Endothelial cell of umbilical vein (primary cell): ENCODE measurements at regions not wholly inside any gene's neighbourhood (a gene's known extent, or its start where the extent isn't known, plus 50 kb on each side); places are given as distances from the start of the nearest gene placed in this dataset.

Source experiments
- BruUV-seq: library from RNA; stranded (reverse); fragments of 400-500 nt; replicated peaks from 2 replicates; lab custom pipeline; 2021; lab: Mats Ljungman, UMichigan
- CTCF ChIA-PET: fragments of 300-600, 350-600 bp; sonication (Branson Sonifier 250); formaldehyde crosslinking; loops from one replicate; lab custom pipeline; 2021; ENCODE audit warnings: antibody characterized with exemption, inconsistent platforms; lab: Charles Lee
- POLR2A ChIA-PET: fragments of 300-600, 350-600 bp; sonication (Branson Sonifier 250); formaldehyde crosslinking; loops from one replicate; lab custom pipeline; 2021; ENCODE audit warnings: antibody characterized with exemption, inconsistent platforms; lab: Charles Lee
- DNase-seq: peaks from one replicate; pipeline ENCODE4 v3.0.0-alpha.2; 2011; ENCODE audit warnings: low read depth, low spot score
- FAIRE-seq: peaks from 2 replicates; lab custom pipeline; 2011; peaks lifted over from hg19 to GRCh38; lab: Jason Lieb, UNC
- H2AFZ ChIP-seq: 2 replicates; pipeline ENCODE4 v1.6.0; 2012; ENCODE audit warnings: low read depth, low read length, control low read depth, inconsistent platforms
- H3K27ac ChIP-seq: 2 replicates; pipeline ENCODE4 v1.5.1; 2011; ENCODE audit warnings: low read depth, mild to moderate bottlenecking, control low read depth, low read length, moderate library complexity; ENCODE audit not compliant: insufficient read depth
- H3K27me3 ChIP-seq, 2 experiments: 2 replicates each; pipeline versions ENCODE4 v1.6.0 to v1.6.1; 2011; ENCODE audit warnings: low read length in 2 of 2, mixed read lengths in 1 of 2; ENCODE audit not compliant: control insufficient read depth in 2 of 2, insufficient read depth in 2 of 2
- H3K36me3 ChIP-seq, 2 experiments: 2 replicates in 1 of 2; 3 replicates in 1 of 2; pipeline ENCODE4 v1.5.1; 2011; ENCODE audit warnings: low read length in 2 of 2, mild to moderate bottlenecking in 1 of 2, moderate library complexity in 1 of 2; ENCODE audit not compliant: control insufficient read depth in 2 of 2, insufficient read depth in 2 of 2; ENCODE audit errors: extremely low read depth in 1 of 2
- H3K4me1 ChIP-seq: 3 replicates; pipeline ENCODE4 v1.5.1; 2011; ENCODE audit warnings: mild to moderate bottlenecking, low read length; ENCODE audit not compliant: control insufficient read depth, insufficient read depth; ENCODE audit errors: extremely low read depth
- H3K4me2 ChIP-seq: 2 replicates; pipeline ENCODE4 v1.6.1; 2011; ENCODE audit warnings: low read length, control low read depth, mixed read lengths; ENCODE audit not compliant: insufficient read depth
- H3K4me3 ChIP-seq, 3 experiments: fragments of 200-600 bp in 1 of 3; sonication (generic), shearing (Covaris generic) in 1 of 3; replicated peaks in 1 of 3; 2 replicates each; pipeline ENCODE4 v1.5.1; 2011 to 2016; ENCODE audit warnings: control low read depth in 3 of 3, low read length in 3 of 3, mild to moderate bottlenecking in 2 of 3, inconsistent platforms in 1 of 3, low read depth in 1 of 3, moderate library complexity in 1 of 3; ENCODE audit not compliant: insufficient read depth in 1 of 3
- H3K79me2 ChIP-seq: 2 replicates; pipeline ENCODE4 v1.6.0; 2012; ENCODE audit warnings: low read length, inconsistent platforms; ENCODE audit not compliant: control insufficient read depth, insufficient read depth
- H3K9ac ChIP-seq: replicated peaks from 2 replicates; pipeline ENCODE3; 2011; ENCODE audit warnings: low read length, control low read depth; ENCODE audit not compliant: insufficient read depth; ENCODE audit errors: extremely low read depth
- H3K9me1 ChIP-seq: replicated peaks from 3 replicates; pipeline ENCODE4 v1.6.0; 2011; ENCODE audit warnings: mild to moderate bottlenecking, low read length; ENCODE audit not compliant: control insufficient read depth, insufficient read depth; ENCODE audit errors: extremely low read depth
- H3K9me3 ChIP-seq: replicated peaks from 2 replicates; pipeline ENCODE4 v1.5.1; 2012; ENCODE audit warnings: low read length, inconsistent platforms; ENCODE audit not compliant: control insufficient read depth, insufficient read depth
- H4K20me1 ChIP-seq: replicated peaks from 2 replicates; pipeline ENCODE3; 2011; ENCODE audit warnings: mild to moderate bottlenecking, low read length; ENCODE audit not compliant: control insufficient read depth, insufficient read depth; ENCODE audit errors: extremely low read depth
- EZH2 ChIP-seq: IDR thresholded peaks from 2 replicates; pipeline ENCODE4 v1.6.1; 2012; ENCODE audit warnings: borderline replicate concordance, low read depth, mild to moderate bottlenecking, moderate library complexity, low read length, inconsistent platforms; ENCODE audit not compliant: severe bottlenecking
- FOS ChIP-seq: IDR thresholded peaks from 2 replicates; pipeline ENCODE4 v1.6.1; 2011; ENCODE audit warnings: mild to moderate bottlenecking, low read length, moderate library complexity, borderline replicate concordance; ENCODE audit not compliant: insufficient read depth
- GATA2 ChIP-seq: IDR thresholded peaks from 2 replicates; pipeline ENCODE4 v1.7.0; 2011; ENCODE audit warnings: low read depth, mild to moderate bottlenecking, moderate library complexity, mixed read lengths, low read length; ENCODE audit not compliant: insufficient read length, insufficient read depth
- JUN ChIP-seq: IDR thresholded peaks from 2 replicates; pipeline ENCODE4 v1.6.1; 2011; ENCODE audit warnings: borderline replicate concordance, low read depth; ENCODE audit not compliant: insufficient read length, insufficient read depth
- MYC ChIP-seq: IDR thresholded peaks from one replicate; pipeline ENCODE4 v1.6.1; 2011; ENCODE audit warnings: mild to moderate bottlenecking, low read depth, low read length
- POLR2A ChIP-seq: IDR thresholded peaks from 2 replicates; pipeline ENCODE4 v1.6.1; 2012; ENCODE audit warnings: low read depth, mild to moderate bottlenecking, control low read depth, low read length
- POLR2AphosphoS5 ChIP-seq: IDR thresholded peaks from 2 replicates; pipeline ENCODE4 v1.6.1; 2012; ENCODE audit warnings: low read depth, mild to moderate bottlenecking, control low read depth, low read length, moderate library complexity; ENCODE audit not compliant: insufficient read depth
- dilution Hi-C: fragments of 300-500 bp; cut with MboI; formaldehyde crosslinking; loops from one replicate; pipeline ENCODE4 v1.15.0; 2019; ENCODE audit warnings: low sequenced_read_pairs; ENCODE audit not compliant: extremely low pct_ligation_motif_present
- intact Hi-C: fragments of 100-400 bp; cut with micrococcal nuclease; formaldehyde crosslinking; loops from one replicate; pipeline ENCODE4 v1.10.0; 2022
- TF ChIP-seq, protein P1 (sequence below), 2 donors: IDR thresholded peaks; 1 replicate in 1 of 2; 2 replicates in 1 of 2; pipeline ENCODE4 v1.5.1; 2011; ENCODE audit warnings: low read length in 2 of 2, mild to moderate bottlenecking in 2 of 2, moderate library complexity in 2 of 2, control low read depth in 1 of 2, inconsistent platforms in 1 of 2, low read depth in 1 of 2; ENCODE audit not compliant: insufficient read depth in 1 of 2; ENCODE audit errors: extremely low read depth in 1 of 2
- TF ChIP-seq, protein P2 (sequence below): IDR thresholded peaks from 2 replicates; pipeline ENCODE4 v1.6.1; 2011; ENCODE audit not compliant: insufficient read depth, insufficient read length

DNA sequence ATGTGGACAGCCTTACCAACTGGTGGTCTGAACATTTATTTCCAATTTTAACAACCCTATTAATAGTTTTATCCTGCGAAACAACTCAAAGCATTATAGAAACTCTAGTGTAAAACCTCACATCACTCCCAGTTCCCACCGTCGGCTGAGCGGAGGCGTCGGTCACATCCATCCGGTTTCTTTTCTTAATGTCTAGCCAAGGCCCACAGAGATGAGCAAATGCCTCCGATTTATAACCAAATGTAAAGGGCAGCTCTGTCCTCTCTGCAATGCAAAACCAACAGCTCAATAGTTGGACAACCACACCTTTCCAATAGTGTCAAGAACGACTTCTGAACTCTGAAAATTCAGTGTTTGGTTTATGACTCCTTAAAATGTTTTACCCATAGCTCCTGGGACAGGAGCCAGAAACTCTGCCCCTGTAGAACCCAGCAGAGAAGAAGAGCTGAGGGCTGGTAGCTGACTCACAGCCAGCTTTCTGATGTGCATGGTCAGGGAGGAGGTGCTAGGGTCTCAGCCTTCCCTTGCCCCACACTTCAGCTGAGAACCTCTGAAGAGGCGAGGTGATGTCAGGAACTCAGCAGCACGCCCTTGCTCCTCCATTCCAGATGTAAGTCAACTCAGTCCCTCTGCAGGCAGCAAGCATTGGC lies 90.2 kb upstream of the UQCRFS1 start:
- Histone ChIP-seq H3K36me3 (no peaks in the 10 kb centered on the region), H2AFZ (no peak overlapping the region), H3K79me2 (no peaks in the 10 kb centered on the region), H3K9me1 (no peaks in the 10 kb centered on the region), H3K4me3 (no peak overlapping the region), H3K27me3 (no peaks in the 10 kb centered on the region), H3K9me3 (peaks cover 4% of the 10 kb centered on the region), H3K4me1 (no peaks in the 10 kb centered on the region), H3K4me2 (no peak overlapping the region), H3K9ac (no peak overlapping the region), H3K27ac (no peak overlapping the region), H4K20me1 (no peaks in the 10 kb centered on the region)
- CTCF ChIA-PET = no interaction called here
- DNase-seq = no peak
- FAIRE-seq = no peak
- POLR2A ChIA-PET = no interaction called here
- BruUV-seq = no TSS peak
- intact Hi-C loops = no loop called here
- dilution Hi-C loops = no loop called here
- TF ChIP-seq EZH2 = no peak
- no peak for TF ChIP-seq JUN
- TF ChIP-seq, protein P1, sequence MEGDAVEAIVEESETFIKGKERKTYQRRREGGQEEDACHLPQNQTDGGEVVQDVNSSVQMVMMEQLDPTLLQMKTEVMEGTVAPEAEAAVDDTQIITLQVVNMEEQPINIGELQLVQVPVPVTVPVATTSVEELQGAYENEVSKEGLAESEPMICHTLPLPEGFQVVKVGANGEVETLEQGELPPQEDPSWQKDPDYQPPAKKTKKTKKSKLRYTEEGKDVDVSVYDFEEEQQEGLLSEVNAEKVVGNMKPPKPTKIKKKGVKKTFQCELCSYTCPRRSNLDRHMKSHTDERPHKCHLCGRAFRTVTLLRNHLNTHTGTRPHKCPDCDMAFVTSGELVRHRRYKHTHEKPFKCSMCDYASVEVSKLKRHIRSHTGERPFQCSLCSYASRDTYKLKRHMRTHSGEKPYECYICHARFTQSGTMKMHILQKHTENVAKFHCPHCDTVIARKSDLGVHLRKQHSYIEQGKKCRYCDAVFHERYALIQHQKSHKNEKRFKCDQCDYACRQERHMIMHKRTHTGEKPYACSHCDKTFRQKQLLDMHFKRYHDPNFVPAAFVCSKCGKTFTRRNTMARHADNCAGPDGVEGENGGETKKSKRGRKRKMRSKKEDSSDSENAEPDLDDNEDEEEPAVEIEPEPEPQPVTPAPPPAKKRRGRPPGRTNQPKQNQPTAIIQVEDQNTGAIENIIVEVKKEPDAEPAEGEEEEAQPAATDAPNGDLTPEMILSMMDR (IDR thresholded peaks at IDR 0.05; ENCODE audit: extremely low read depth in 1 of 2, insufficient read depth in 1 of 2, low read depth in 1 of 2, low read length in 2 of 2) = no peak
- no peak for TF ChIP-seq FOS
- no peak for TF ChIP-seq POLR2AphosphoS5
- no peak for TF ChIP-seq POLR2A
- TF ChIP-seq, protein P2, sequence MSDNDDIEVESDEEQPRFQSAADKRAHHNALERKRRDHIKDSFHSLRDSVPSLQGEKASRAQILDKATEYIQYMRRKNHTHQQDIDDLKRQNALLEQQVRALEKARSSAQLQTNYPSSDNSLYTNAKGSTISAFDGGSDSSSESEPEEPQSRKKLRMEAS = no peak
- TF ChIP-seq MYC = no peak
- no peak for TF ChIP-seq GATA2
